NCI-H1436 treated with DMSO at 0.1 percent for 48 hours (cell line): ENCODE measurements at regions not wholly inside any gene's neighbourhood (a gene's known extent, or its start where the extent isn't known, plus 50 kb on each side); places are given as distances from the start of the nearest gene placed in this dataset.

Experiments
- DNase-seq: peaks from one replicate; lab custom pipeline; 2025; lab: John Stamatoyannopoulos, UW

DNA sequence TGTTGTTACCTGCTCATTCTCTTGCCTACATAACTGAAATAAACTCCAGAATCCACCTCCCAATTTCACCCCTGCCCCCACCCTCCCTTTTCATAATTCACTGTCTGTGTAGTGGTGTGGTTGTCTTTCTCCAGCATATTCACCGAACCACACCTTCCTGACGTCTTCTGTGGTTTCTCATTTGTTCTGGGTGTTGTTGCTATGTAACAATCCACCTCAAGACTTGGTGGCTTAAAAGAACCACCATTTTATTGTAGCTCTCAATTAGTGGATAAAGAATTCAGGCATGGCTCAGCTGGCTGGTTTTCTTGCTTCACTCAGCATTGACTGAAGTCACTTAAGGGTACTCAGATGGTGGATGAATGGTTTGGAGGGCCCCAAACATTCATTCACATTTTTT is 229.8 kb downstream of the MAF start:
- DNase-seq: no peak

DNA sequence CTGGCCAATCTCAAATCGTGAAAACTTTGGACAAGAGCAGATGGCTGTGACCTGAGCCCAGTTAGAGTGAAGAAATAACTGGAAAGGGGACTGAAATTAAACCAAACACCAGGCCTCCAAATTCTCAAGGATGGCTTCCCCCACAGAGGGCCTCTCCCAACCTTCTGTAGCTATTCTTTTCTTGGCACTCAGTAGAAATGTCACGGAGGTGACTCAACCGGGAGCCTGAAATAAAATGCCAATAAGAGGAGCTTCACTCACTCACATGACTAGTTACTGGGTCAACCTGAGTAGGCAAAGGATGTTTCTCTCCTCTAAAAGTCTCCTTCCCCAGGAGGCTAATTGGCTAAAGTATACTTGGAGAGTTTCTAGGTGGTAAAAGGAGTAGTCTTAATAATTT is 230.7 kb downstream of the MAF start:
- no peak for DNase-seq

DNA sequence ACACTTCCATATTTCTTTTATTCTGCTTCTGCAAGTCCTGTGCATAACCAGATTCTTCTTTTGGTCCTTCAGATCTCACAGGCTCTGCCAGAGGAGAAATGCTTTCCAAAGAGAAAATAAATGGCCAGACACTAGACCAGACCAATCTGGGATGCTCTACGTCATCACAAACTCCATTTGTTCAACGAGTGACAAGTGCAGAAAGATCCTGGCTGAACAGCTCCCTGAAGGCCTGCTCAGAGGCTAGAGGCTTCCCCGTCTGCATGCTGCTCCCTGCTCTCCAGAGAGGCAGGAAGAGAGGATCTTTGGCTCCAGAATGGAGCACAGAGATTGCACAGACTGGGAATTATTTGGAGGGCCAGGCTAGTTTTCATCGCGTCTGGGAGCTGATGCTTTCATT is 232.7 kb downstream of the MAF start:
- DNase-seq: no peak

DNA sequence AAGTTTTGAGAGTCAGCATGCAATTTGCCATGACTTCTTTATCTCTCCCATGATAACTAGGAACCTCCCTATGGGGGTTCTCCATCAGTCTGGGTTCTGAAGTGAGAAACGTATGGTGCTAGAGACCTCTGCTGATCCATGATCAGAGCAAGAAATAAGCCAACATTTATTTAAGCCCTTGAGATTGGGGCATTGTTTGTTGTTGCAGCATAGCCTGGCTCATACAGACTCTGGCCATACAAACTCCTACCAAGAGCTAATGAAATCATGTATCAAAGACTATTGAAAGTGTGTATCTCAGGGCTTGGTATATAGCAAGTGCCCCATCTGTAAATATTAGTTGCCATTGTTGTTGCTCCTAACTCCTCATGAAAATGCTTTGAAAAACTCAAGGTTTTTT is 233.9 kb downstream of the MAF start:
- DNase-seq: no peak

- DNase-seq: no peak
Observed at GRCh38 chr16:79365702-79366101, 234.8 kb downstream of the MAF start.

DNA sequence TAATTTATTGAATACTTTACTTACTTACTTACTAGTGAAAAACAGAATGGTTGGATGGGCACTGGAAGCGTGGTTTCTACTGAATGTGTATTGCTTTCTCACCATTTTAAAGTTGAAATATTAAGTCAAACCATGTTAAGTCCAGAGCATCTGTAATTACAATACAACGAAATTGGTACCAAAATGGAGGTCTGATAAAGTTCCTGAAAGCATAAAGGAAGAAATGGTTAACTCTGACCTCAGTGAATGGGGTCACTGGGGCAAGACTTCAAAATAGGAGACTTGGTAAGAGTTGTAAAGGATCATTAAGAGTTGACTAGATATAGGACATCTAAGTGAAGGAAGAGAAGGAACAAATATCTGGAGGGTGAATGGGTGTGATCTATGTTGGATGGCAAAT is 237.1 kb downstream of the MAF start:
- DNase-seq: no peak

GRCh38 chr16:79363035-79363434 is 237.5 kb downstream of the MAF start:
- DNase-seq: no peak

DNA sequence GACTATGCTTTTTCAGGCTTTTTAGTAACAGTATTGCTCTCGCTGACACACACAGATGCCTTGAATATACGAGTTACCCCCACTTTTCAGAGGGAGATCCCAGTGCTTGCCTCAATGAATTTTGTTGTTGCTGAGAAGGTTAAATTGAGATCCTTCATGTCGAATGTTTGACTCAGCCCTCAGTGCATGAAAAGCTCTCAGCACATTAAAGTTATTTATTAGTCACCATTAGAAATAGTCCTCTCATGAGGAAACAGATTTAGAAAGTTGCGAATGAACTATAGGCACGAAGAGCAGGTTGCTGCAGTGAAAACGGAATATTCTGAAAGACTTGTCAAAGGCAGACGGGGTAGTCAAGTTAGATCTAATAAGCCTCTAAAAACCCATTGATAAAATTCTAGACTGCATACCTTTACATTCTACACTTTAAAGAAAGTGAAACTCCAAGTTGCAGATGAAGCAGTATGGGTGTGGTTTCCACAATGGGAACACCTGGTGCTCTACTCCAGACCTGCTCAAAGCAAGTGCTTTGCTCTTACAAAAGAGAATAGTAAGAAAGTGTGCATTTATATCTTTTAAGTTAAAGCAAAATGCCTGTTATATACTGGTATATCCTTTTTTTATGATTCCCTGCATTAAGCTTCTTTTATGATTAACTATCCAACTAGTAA is 238.1 kb downstream of the MAF start:
- DNase-seq: no peak

DNA sequence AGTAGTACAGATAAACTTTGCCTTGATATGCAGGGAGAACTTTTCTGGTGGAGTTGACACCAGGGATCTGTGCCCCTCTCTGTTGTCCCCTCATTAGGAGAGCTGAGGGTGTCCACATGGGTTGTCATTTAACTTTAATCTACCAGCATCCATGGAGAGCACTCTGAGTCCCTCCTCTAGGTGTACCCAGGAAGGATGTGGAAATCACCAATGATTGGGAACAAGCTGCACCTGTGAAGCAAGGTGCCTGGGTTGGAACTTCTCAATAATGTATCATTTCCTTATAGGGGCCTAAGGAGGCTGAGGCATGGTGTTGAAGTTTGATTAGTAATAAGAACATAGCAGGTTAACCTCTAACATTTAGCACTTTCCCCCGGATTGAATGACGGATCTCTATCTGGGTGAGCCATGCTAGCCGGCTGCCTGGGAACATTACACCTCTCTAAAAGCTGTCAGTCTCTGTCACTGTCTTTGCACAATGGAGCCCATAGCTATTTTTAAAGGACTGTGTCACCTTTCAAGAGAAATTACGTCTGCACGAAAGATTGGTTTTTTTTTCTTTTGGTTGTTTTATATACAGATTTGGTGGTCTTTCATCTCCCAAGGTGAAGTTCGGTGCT is 239.3 kb downstream of the MAF start:
- DNase-seq: no peak

- DNase-seq: no peak
Observed at GRCh38 chr16:79360267-79360666, 240.3 kb downstream of the MAF start.

GRCh38 chr16:79359082-79359481 is 241.5 kb downstream of the MAF start:
- no peak for DNase-seq

DNA sequence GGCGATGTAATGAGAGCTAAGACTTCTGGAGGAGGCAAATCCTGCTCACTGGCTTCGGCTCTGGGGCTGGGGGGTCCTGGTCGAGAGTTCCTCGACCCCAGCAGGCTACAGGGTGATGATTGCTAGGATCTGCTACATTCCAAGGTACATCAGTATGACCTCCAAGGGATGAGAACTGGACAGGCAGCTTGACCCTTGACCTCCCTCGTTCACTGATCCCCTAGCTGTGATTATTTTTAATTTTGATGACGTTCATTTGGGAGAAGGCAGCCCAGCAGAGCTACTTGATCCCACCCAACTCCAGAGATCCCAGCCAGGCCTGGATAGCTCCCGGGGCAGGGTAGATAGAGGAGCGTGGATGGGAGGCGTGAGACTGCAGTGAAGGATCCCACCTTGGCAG is 242.3 kb downstream of the MAF start:
- DNase-seq: no peak

DNA sequence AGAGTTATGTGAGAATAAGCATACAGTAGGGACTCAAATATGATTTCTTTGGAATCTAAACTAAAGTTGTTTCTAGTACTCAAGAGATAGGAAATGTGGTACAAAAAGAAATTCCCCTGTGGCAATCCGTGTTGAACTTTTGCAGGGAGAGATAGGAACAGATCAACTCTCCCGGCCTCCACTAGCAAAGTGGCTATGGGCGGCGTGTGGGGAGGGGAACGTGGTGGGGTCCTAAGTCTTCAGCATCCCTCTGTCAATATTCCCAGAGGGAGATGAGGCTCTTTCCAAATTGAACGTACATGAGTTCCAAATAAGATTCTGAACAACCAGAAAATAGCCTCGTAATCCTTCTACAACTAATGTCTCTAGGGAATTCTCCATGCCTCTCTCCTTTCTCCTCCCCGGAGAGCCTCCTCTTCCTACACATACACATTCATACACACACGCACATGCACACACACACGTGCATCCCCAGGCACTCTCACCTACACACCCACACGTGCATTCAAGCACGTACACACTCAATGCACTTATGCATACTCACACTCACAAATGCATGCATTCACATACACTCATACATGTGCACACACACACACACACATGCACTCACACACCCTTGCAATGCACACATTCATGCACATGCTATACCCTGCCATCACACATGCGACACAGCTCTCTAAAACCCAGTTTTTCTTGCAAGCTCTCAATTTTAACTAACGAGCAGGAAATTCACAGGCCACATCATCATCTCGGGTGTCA is 244.8 kb downstream of the MAF start:
- DNase-seq: no peak

GRCh38 chr16:79351927-79352326 is 248.6 kb downstream of the MAF start:
- no peak for DNase-seq

- DNase-seq: no peak
Observed at GRCh38 chr16:79349803-79350202, 250.7 kb downstream of the MAF start.

DNA sequence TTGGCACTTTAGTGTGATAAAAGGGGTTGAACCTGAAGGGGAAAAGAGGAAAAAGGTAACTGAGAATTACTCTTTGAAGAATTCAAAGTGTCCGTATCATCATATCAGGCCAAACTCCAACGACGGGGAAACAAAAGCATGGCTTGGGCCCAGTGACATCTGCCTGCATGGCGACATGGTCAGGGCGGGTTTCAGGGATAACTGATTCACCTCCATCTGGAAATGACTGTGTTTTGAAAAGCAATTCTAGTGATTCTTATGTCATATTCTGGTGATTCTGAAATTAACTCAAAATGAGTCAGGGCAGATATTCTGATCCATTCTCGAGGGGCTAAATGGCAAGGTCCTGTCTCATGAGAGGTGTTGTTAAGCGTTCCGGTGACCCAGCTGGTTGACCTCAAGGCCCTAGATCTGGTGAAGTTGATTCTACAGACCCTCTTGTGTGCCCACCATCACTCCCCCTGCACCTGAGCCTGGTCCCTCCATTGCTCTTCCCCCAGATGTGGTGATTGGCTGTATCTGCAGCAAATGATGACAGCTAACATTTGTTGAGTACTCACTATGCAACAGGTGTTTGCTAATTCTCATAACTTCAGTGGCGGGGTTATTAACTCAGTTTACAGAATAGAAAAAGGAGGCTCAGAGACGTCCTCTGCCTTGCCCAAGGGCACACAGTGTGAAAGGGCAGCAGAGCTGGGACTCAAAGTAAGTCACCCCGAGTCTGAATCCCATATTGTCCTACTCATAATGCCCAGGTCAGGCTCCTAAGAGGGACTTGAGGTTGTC is 251.8 kb downstream of the MAF start:
- DNase-seq: no peak

- no peak for DNase-seq
Observed at GRCh38 chr16:79347277-79347676, 253.3 kb downstream of the MAF start.

- DNase-seq: no peak
Observed at GRCh38 chr16:79339863-79340262, 260.7 kb downstream of the MAF start.

- no peak for DNase-seq
Observed at GRCh38 chr16:79337906-79338305, 262.6 kb downstream of the MAF start.

- no peak for DNase-seq
Observed at GRCh38 chr16:79336437-79337229, 263.9 kb downstream of the MAF start.

DNA sequence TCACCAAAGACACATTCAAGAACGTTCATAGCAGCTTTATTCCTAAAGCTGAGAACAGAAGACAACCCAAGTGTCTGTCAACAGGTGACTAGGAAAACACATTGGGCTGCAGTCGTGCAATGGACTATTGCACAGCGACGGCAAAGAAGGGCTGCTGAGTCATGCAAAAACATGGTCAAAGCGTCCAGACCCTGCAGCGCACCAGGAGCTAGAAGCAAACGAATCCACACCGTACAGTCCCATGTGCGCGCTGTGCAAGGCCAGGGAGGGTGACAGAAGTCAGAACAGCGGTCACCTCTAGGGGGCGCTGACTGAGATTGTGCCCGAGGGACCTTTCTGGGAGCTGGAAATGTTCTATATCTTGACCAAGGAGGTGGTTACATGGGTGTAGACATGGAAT is 266.4 kb downstream of the MAF start:
- no peak for DNase-seq

DNA sequence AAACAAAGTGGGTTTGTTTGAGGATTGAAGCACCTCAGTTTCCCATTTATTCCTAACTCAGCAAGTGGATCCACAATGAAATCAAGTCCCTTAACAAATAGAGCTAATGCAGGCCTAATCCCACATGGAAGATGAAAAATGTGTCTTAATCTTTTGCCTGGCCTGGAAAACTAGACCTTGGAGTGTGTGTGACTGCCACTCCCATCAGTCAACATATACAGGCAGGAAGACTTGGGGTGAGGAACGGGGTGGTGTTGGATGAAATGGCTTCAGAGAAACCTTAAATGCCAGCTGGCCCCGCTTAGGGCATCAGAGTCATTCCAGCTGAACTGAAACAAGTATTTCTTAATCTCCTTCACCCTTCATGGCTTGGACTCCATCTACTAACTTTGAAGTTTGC is 269.5 kb downstream of the MAF start:
- DNase-seq: no peak
